Stimulated activated CD4-positive, alpha-beta T cell treated with anti-CD3 and anti-CD28 coated beads, Interleukin-4, amount 100 ng/mL, for 1 hour (primary cell): ENCODE measurements at regions not wholly inside any gene's neighbourhood (a gene's known extent, or its start where the extent isn't known, plus 50 kb on each side); places are given as distances from the start of the nearest gene placed in this dataset.

Source experiments
- DNase-seq: peaks from one replicate; pipeline ENCODE4 v3.0.0-alpha.2; 2020

GRCh38 chr2:42864641-42865280 is 72.4 kb upstream of the HAAO start:
- DNase-seq: no peak

GRCh38 chr2:42864222-42864621 is 71.8 kb upstream of the HAAO start:
- no peak for DNase-seq

GRCh38 chr2:42863751-42864150 is 71.4 kb upstream of the HAAO start:
- no peak for DNase-seq

GRCh38 chr2:42863320-42863719 is 70.9 kb upstream of the HAAO start:
- DNase-seq: no peak

- DNase-seq: no peak
Observed at GRCh38 chr2:42862669-42863185, 70.3 kb upstream of the HAAO start.

GRCh38 chr2:42861321-42861720 is 68.9 kb upstream of the HAAO start:
- no peak for DNase-seq

- no peak for DNase-seq
Observed at GRCh38 chr2:42860319-42861094, 68.1 kb upstream of the HAAO start.

- no peak for DNase-seq
Observed at GRCh38 chr2:42859791-42860190, 67.4 kb upstream of the HAAO start.

GRCh38 chr2:42859006-42859552 is 66.7 kb upstream of the HAAO start:
- DNase-seq: peak; percentile 57

GRCh38 chr2:42858140-42859005 is 66.0 kb upstream of the HAAO start:
- no peak for DNase-seq

- DNase-seq: no peak
Observed at GRCh38 chr2:42856891-42857632, 64.7 kb upstream of the HAAO start.

- DNase-seq: no peak
Observed at GRCh38 chr2:42856106-42856860, 63.9 kb upstream of the HAAO start.

GRCh38 chr2:42855221-42855970 is 63.0 kb upstream of the HAAO start:
- DNase-seq: no peak

- no peak for DNase-seq
Observed at GRCh38 chr2:42854207-42854818, 61.9 kb upstream of the HAAO start.

- no peak for DNase-seq
Observed at GRCh38 chr2:42853549-42854206, 61.3 kb upstream of the HAAO start.

- DNase-seq: no peak
Observed at GRCh38 chr2:42852798-42853197, 60.4 kb upstream of the HAAO start.

GRCh38 chr2:42851740-42852250 is 59.4 kb upstream of the HAAO start:
- DNase-seq: no peak

GRCh38 chr2:42851186-42851585 is 58.8 kb upstream of the HAAO start:
- no peak for DNase-seq

- no peak for DNase-seq
Observed at GRCh38 chr2:42850016-42850805, 57.8 kb upstream of the HAAO start.
